ENCODE measurements at regions not wholly inside any gene's neighbourhood (a gene's known extent, or its start where the extent isn't known, plus 50 kb on each side); places are given as distances from the start of the nearest gene placed in this dataset.

GRCh38 chr15:70484993-70485392 lies 278.4 kb downstream of the UACA start:
- TF ChIP-seq CTCF (IDR thresholded peaks at IDR 0.05; ENCODE audit: control extremely low read depth in 1 of 3, insufficient read depth in 1 of 3, low read depth in 1 of 3, low read length in 3 of 3) (no peak), RFX5 (IDR thresholded peaks at IDR 0.05; ENCODE audit: borderline replicate concordance, low read depth, low read length) (no peak), RBBP5 (IDR thresholded peaks at IDR 0.05; ENCODE audit: borderline replicate concordance, low read depth, low read length) (no peak), SIX5 (IDR thresholded peaks at IDR 0.05; ENCODE audit: low read depth, low read length) (no peak), NRF1 (IDR thresholded peaks at IDR 0.05; ENCODE audit: low read depth, low read length) (no peak), SP4 (IDR thresholded peaks at IDR 0.05; ENCODE audit: low read length) (no peak), EP300 (IDR thresholded peaks at IDR 0.05; ENCODE audit: borderline replicate concordance in 1 of 2, low read depth in 2 of 2, low read length in 2 of 2) (no peak), YY1 (IDR thresholded peaks at IDR 0.05; ENCODE audit: low read depth, low read length) (no peak), SUZ12 (IDR thresholded peaks at IDR 0.05; ENCODE audit: low read length) (no peak), BRCA1 (IDR thresholded peaks at IDR 0.05; ENCODE audit: low read depth, low read length) (no peak)

Data from H1 (cell line).